ENCODE measurements at regions not wholly inside any gene's neighbourhood (a gene's known extent, or its start where the extent isn't known, plus 50 kb on each side); places are given as distances from the start of the nearest gene placed in this dataset.

- TF ChIP-seq, protein P1, sequence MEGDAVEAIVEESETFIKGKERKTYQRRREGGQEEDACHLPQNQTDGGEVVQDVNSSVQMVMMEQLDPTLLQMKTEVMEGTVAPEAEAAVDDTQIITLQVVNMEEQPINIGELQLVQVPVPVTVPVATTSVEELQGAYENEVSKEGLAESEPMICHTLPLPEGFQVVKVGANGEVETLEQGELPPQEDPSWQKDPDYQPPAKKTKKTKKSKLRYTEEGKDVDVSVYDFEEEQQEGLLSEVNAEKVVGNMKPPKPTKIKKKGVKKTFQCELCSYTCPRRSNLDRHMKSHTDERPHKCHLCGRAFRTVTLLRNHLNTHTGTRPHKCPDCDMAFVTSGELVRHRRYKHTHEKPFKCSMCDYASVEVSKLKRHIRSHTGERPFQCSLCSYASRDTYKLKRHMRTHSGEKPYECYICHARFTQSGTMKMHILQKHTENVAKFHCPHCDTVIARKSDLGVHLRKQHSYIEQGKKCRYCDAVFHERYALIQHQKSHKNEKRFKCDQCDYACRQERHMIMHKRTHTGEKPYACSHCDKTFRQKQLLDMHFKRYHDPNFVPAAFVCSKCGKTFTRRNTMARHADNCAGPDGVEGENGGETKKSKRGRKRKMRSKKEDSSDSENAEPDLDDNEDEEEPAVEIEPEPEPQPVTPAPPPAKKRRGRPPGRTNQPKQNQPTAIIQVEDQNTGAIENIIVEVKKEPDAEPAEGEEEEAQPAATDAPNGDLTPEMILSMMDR (IDR thresholded peaks at IDR 0.05; ENCODE audit: low read depth, low read length, poor library complexity, severe bottlenecking) = no peak
- no peak for TF ChIP-seq EZH2phosphoT487 (IDR thresholded peaks at IDR 0.05; ENCODE audit: borderline replicate concordance, low read length)
These were observed 220.1 kb downstream of the PIK3R1 start for GRCh38 chr5:68435611-68436010.

Measured in DOHH2 (cell line).